ENCODE measurements at regions not wholly inside any gene's neighbourhood (a gene's known extent, or its start where the extent isn't known, plus 50 kb on each side); places are given as distances from the start of the nearest gene placed in this dataset.
"Not testable (repeated sequence)": the region's sequence is repeated elsewhere in the genome, so short reads cannot be mapped to it uniquely, and the experiment has no call there.

GRCh38 chr1:221246628-221247415 lies 367.6 kb downstream of the HLX start:
- DNase-seq (ENCODE audit: low spot score) = no peak

GRCh38 chr1:221251580-221251979 lies 372.3 kb downstream of the HLX start:
- no peak for DNase-seq (ENCODE audit: low spot score)

DNA sequence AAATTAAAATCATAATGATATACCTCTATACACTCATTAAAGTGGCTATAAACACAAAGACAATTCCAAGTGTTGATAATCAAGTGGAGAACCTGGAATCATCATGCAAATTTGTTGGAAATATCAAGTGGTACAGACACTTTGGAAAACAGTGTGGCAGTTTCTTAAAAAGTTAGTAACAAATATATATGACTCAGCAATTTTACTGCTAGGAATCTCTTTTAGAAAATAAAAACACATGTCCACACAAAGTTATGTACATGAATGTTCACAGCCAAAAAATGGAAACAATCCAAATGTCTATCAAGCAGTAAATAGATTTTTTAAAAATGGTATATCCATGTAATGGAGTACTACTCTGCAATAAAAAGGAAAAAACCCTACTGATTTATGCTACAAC lies 375.6 kb downstream of the HLX start:
- DNase-seq (ENCODE audit: low spot score) = no peak

- no peak for DNase-seq (ENCODE audit: low spot score)
These were observed 377.5 kb downstream of the HLX start for GRCh38 chr1:221256773-221257172.

DNA sequence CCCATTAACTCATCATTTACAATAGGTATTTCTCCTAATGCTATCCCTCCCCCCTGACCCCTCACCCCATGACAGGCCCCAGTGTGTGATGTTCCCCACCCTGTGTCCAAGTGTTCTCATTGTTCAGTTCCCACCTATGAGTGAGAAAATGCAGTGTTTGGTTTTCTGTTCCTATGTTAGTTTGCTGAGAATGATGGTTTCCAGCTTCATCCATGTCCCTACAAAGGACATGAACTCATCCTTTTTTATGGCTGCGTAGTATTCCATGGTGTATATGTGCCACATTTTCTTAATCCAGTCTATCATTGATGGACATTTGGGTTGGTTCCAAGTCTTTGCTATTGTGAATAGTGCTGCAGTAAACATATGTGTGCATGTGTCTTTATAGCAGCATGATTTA lies 378.3 kb downstream of the HLX start:
- DNase-seq (ENCODE audit: low spot score) = not testable (repeated sequence)

- DNase-seq (ENCODE audit: low spot score) = not testable (repeated sequence)
These were observed 383.4 kb downstream of the HLX start for GRCh38 chr1:221262677-221263076.

- DNase-seq (ENCODE audit: low spot score) = peak; percentile 76
These were observed 384.9 kb downstream of the HLX start for GRCh38 chr1:221263831-221264767.

DNA sequence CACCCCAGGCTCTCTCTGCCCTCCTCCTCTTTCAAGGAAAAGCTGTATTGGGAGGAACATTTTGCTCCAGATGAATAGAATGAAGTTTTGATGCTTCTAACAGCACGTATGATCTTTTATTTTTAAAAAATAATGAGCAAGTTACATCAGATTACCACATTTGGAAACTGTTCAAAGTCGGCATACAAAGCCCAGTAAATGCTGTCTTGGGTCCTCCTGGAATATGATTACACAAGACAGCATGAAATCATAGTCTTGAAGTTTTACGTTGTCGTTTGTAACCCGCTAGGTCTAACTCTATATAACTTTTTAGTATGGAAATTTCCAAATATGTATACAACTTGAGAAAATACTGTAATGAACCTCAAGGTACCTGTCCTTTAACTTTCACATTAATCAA lies 385.6 kb downstream of the HLX start:
- DNase-seq (ENCODE audit: low spot score) = peak; percentile 6

DNA sequence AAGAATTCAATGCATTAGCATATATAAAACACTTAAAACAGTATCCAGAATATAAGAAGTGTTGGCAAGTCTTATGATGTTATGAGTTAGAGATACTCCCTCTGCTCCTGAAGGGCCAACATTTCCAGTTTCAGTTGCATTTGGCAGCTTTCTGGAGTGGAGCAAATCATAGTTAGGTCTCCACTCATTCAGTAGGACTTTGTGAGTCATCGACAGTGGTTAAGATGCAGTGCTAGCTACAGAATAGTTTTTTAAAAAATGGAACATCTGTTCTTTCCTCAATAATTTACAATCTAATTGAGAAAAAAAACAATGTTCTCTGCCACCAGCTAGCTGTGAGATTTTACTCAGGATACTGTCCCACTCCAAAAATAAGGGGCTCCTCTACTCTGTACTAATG lies 389.1 kb downstream of the HLX start:
- peak; percentile 34 for DNase-seq (ENCODE audit: low spot score)

GRCh38 chr1:221271701-221272100 lies 392.5 kb downstream of the HLX start:
- no peak for DNase-seq (ENCODE audit: low spot score)

DNA sequence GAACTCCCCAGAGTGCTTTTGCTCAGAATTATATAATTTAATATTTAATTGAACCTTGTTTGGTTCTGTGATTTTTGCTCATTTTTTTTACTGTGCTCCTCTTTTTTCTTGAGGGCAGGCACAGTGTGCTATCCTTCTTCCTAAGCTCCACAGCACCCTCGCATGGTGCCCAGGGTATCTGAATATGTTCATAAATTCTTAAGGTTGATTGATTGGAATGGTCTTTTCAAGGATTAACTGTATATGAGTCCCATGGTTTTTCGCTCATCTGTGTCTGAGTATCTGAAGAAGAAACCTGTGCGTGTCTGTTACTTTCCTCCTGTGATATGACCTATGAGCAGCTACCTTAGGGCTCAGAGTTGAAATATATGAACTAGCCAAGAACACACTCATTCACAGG lies 393.7 kb downstream of the HLX start:
- no peak for DNase-seq (ENCODE audit: low spot score)

DNA sequence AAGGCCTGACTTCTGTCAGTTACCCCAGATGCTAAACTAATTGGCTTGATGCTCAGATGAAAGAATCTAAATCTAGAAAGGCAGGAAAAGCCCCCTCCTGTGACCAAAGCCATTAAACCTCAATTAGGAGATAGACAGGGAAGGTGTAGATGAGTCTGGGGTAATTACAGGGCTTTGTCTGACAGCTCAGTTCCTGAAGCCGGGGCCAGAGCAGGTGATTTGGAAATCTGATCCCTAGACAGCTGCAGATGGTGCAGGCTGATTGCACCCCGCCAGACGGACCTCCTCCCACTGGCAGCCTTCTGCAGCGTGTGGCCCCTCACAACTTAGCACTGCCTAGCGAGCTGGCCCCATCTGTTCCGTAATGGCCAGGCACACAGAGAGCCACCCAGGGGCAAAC lies 395.1 kb downstream of the HLX start:
- DNase-seq (ENCODE audit: low spot score) = no peak

- no peak for DNase-seq (ENCODE audit: low spot score)
These were observed 397.7 kb downstream of the HLX start for GRCh38 chr1:221276896-221277409.

DNA sequence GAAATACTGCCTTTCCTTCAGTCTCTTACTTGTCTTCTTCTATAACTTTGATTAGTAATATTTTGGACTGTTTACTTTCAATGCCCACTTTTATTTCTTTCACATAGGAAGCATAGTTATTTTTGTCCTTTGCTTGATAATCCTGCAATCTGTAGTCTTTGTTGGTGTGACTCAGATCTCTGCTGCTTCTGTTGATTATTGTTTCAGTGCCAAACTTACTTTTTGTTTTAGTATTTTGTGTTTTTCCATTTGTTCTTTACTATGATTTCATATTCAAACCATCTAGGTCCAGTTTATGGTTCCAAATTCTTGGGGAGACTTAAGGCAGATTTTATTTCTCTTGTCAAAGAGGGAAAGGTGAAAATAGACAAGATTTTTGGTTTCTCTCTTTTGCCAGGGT lies 399.9 kb downstream of the HLX start:
- DNase-seq (ENCODE audit: low spot score) = no peak

DNA sequence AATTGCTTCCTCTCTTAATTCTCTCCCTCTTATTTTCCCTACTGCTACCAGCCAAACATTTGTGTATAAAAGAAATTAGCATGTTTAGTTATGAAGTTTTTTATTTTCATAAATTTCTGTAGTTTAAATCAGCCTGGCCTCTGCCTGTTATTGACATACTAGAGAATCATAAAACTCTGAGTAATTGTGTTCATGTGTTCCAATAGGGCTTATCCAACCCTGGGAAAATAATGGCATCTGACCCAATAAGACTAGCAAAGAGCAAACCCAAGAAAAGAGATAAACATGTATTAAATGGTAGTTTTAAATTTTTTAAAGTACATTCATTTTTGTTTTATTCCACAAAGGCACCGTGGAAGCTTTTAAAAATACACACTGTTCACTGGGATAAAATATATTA lies 404.3 kb downstream of the HLX start:
- no peak for DNase-seq (ENCODE audit: low spot score)

DNA sequence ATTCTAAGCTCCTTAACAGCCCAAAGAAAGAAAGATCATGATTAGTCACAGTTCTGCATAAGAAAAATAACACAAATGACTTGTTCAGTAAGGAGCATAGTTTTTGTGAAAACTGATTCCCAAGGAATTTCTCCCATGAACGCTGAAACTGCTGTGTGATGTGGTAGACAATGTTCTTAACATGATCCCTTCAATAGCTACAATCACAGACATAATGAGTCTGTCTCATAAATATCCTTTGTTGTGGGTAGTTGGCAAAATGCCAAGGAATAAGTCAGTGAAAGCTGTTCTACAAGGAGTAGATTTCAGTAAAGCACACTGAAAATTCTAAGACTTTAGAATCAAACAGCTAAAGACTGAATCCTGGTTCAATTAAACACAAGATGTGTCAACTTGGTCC lies 404.8 kb downstream of the HLX start:
- DNase-seq (ENCODE audit: low spot score) = peak; percentile 69

DNA sequence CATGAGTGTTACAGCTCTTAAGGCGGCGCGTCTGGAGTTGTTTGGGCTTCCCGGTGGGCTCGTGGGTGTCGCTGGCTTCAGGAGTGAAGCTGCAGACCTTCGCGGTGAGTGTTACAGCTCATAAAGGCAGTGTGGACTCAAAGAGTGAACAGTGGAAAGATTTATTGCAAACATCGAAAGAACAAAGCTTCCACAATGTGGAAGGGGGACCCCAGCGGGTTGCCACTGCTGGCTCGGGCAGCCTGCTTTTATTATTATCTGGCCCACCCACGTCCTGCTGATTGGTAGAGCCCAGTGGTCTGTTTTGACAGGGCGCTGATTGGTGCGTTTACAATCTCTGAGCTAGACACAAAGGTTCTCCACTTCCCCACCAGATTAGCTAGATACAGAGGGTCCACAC lies 405.7 kb downstream of the HLX start:
- not testable (repeated sequence) for DNase-seq (ENCODE audit: low spot score)

GRCh38 chr1:221285458-221286210 lies 406.4 kb downstream of the HLX start:
- not testable (repeated sequence) for DNase-seq (ENCODE audit: low spot score)

- DNase-seq (ENCODE audit: low spot score) = no peak
These were observed 407.2 kb downstream of the HLX start for GRCh38 chr1:221286399-221286798.

GRCh38 chr1:221289103-221289502 lies 409.9 kb downstream of the HLX start:
- DNase-seq (ENCODE audit: low spot score) = no peak

DNA sequence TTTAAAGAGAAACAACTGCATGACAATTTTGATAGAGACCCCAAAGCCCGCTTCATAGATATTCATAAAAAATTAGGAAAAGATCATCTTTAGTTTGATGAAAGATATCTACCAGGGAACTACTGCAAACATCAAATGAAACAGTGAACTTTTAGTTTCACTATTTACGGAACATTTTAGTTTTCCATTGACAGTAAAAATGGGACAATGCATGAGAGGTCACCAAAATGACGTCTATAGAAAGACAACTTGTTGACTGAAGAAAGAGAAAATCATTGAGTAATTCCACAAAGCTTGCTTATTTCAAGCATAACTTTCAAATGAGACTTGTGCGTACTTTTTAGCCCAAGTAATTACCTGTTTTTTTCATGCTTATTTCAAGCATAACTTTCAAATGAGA lies 411.4 kb downstream of the HLX start:
- no peak for DNase-seq (ENCODE audit: low spot score)

DNA sequence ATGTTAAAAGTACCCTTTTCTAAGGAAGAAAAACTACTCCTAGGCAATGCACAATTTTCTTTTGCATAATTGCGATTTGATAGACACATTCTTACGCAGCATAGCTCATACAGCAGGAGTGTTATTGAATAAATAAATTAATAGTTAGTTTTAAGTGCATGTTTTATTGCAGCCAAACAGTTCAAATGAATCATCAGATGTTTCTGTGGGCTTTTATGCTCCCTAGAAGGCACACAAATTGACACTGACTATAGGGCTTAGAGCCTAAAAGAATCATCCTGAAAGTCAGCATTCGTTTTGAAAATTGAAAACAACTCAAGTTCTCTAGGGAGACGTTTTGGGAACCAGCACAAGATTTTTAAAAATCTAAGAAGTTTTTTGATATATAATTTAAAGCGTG lies 411.9 kb downstream of the HLX start:
- no peak for DNase-seq (ENCODE audit: low spot score)
